Mesendoderm (in vitro differentiated cells): ENCODE measurements at regions not wholly inside any gene's neighbourhood (a gene's known extent, or its start where the extent isn't known, plus 50 kb on each side); places are given as distances from the start of the nearest gene placed in this dataset.

Experiments used
- DNase-seq: peaks from one replicate; pipeline ENCODE4 v3.0.0; 2013
- H2AK5ac ChIP-seq: 2 replicates; pipeline ENCODE4 v1.6.1; 2013; ENCODE audit warnings: low read length, inconsistent platforms
- H2BK120ac ChIP-seq: 2 replicates; pipeline ENCODE4 v1.6.1; 2013; ENCODE audit warnings: low read depth, mild to moderate bottlenecking, low read length, moderate library complexity, mixed read lengths
- H2BK15ac ChIP-seq: replicated peaks from 2 replicates; pipeline ENCODE4 v1.6.1; 2013; ENCODE audit warnings: low read depth, mild to moderate bottlenecking, moderate library complexity
- H2BK5ac ChIP-seq: 2 replicates; pipeline ENCODE4 v1.6.1; 2013; ENCODE audit warnings: low read length, inconsistent platforms
- H3K18ac ChIP-seq: 2 replicates; pipeline ENCODE4 v1.6.1; 2013; ENCODE audit warnings: mild to moderate bottlenecking, low read length, mixed read lengths
- H3K23ac ChIP-seq: one replicate; pipeline ENCODE4 v1.6.1; 2013; ENCODE audit warnings: low read length
- H3K27ac ChIP-seq: 2 replicates; pipeline ENCODE4 v1.5.1; 2013; ENCODE audit warnings: low read depth, mild to moderate bottlenecking, inconsistent platforms, low read length, moderate library complexity
- H3K27me3 ChIP-seq: 2 replicates; pipeline ENCODE4 v1.6.1; 2013; ENCODE audit warnings: low read length, control low read depth, mild to moderate bottlenecking, inconsistent platforms; ENCODE audit not compliant: insufficient read depth, poor library complexity
- H3K36me3 ChIP-seq: 2 replicates; pipeline ENCODE4 v1.6.1; 2013; ENCODE audit warnings: low read length, inconsistent platforms; ENCODE audit not compliant: control insufficient read depth, insufficient read depth
- H3K4ac ChIP-seq: one replicate; pipeline ENCODE4 v1.6.1; 2013; ENCODE audit warnings: low read depth, mild to moderate bottlenecking, low read length, moderate library complexity
- H3K4me1 ChIP-seq: 2 replicates; pipeline ENCODE4 v1.6.1; 2013; ENCODE audit warnings: low read depth, low read length, inconsistent platforms; ENCODE audit not compliant: control insufficient read depth
- H3K4me2 ChIP-seq: 2 replicates; pipeline ENCODE4 v1.6.1; 2013; ENCODE audit warnings: low read length
- H3K4me3 ChIP-seq: 2 replicates; pipeline ENCODE4 v1.5.1; 2013; ENCODE audit warnings: mild to moderate bottlenecking, low read length
- H3K56ac ChIP-seq: one replicate; pipeline ENCODE4 v1.6.1; 2013; ENCODE audit warnings: low read length
- H3K79me1 ChIP-seq: 2 replicates; pipeline ENCODE4 v1.6.1; 2013; ENCODE audit warnings: low read length, inconsistent platforms
- H3K79me2 ChIP-seq: 2 replicates; pipeline ENCODE4 v1.6.1; 2013; ENCODE audit warnings: mild to moderate bottlenecking, low read length; ENCODE audit not compliant: control insufficient read depth, insufficient read depth
- H3K9ac ChIP-seq: 2 replicates; pipeline ENCODE4 v1.6.1; 2013; ENCODE audit warnings: low read length, inconsistent platforms
- H4K5ac ChIP-seq: one replicate; pipeline ENCODE4 v1.6.1; 2013; ENCODE audit warnings: low read length
- H4K8ac ChIP-seq: one replicate; pipeline ENCODE4 v1.6.1; 2013; ENCODE audit warnings: low read depth, mild to moderate bottlenecking, control low read depth, low read length, moderate library complexity
- WGBS: extraction: QIAGEN DNeasy Blood & Tissue Kit; methylation state at CpG from one replicate; pipeline ENCODE4 v1.1.7; 2013; ENCODE audit warnings: low lambda C conversion rate, missing lambda C conversion rate; ENCODE audit not compliant: insufficient coverage; ENCODE audit errors: extremely low coverage; 5-methylcytosine and 5-hydroxymethylcytosine counted together

DNA sequence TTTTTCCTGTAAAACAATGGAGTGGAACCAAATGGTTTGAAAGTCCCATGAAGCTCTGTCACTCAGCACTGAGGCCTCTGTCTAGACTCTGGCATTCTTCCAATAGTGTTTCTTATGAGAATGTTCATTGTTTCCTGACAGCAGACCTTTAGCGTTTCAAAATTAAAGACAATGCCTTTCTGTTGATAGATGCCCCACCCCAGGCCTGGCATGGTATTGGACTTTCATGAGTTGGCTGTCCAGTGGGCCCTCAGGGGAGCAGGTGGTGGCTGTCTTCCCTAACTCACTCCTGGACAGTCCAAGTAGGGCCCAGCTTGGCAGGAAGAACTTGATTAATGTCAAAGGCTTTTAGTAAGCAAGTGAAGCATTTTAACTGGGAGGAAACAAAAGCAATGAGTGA lies 186.5 kb upstream of the CCL2 start:
- no peak overlapping the region for H3K18ac ChIP-seq
- no CpG with 5 or more reads among the region's 1 CpG for WGBS

GRCh38 chr17:34070712-34071111 lies 184.4 kb upstream of the CCL2 start:
- Histone ChIP-seq H2AK5ac (no peak overlapping the region), H3K4me2 (no peak overlapping the region), H3K79me2 (no peaks in the 10 kb centered on the region), H3K18ac (no peak overlapping the region), H3K56ac (no peak overlapping the region), H3K4me1 (no peaks in the 10 kb centered on the region), H3K23ac (no peak overlapping the region), H2BK15ac (no peak overlapping the region), H4K8ac (no peak overlapping the region), H2BK120ac (no peak overlapping the region), H3K36me3 (no peaks in the 10 kb centered on the region), H3K9ac (no peak overlapping the region), H3K4me3 (no peak overlapping the region), H2BK5ac (no peak overlapping the region), H4K5ac (no peak overlapping the region), H3K79me1 (no peaks in the 10 kb centered on the region), H3K27me3 (no peaks in the 10 kb centered on the region), H3K27ac (no peak overlapping the region), H3K4ac (no peak overlapping the region)
- WGBS: no CpG with 5 or more reads among the region's 4 CpGs
- no peak for DNase-seq

More for the DNA sequence above, 186.5 kb upstream of the CCL2 start:
- Histone ChIP-seq H3K56ac (no peak overlapping the region), H3K23ac (no peak overlapping the region), H3K36me3 (no peaks in the 10 kb centered on the region), H4K5ac (no peak overlapping the region), H3K79me1 (no peaks in the 10 kb centered on the region), H3K27ac (no peak overlapping the region), H3K9ac (no peak overlapping the region), H4K8ac (no peak overlapping the region), H2AK5ac (no peak overlapping the region), H2BK5ac (no peak overlapping the region), H3K4me1 (no peaks in the 10 kb centered on the region), H3K27me3 (no peaks in the 10 kb centered on the region), H3K4ac (no peak overlapping the region), H3K4me3 (no peak overlapping the region), H2BK15ac (no peak overlapping the region), H2BK120ac (no peak overlapping the region), H3K4me2 (no peak overlapping the region), H3K79me2 (no peaks in the 10 kb centered on the region)
- no peak for DNase-seq

DNA sequence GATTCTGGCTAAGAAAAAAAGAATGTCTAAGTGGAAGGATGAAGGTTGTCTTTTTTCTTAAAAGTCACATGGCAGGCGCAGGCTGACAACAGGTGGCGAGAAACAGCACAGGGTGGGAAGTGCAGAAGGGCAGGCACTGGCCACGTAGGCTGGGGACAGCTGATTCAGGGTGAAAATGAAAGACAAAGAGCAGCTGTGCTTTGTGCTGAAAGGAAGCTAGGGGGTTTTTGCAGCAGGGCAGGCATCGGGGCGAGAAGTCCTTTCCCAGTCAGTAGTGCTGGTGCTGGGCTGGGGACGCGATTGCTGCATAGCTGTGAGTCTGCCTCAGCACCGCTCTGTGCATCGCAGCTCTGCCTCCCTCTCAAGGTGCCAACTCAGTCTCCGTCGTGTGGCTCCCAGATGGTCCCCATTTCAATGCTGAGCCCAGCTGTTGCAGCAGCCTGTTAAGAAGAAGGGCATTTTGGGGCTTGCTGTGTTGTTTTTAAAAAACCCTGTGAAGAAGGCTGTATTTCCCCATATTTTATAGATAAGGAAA lies 183.1 kb upstream of the CCL2 start:
- Histone ChIP-seq H2BK5ac (no peak overlapping the region), H4K5ac (no peak overlapping the region), H3K4me1 (no peaks in the 10 kb centered on the region), H3K4me2 (no peak overlapping the region), H3K79me1 (no peaks in the 10 kb centered on the region), H2BK15ac (no peak overlapping the region), H2BK120ac (no peak overlapping the region), H3K4ac (no peak overlapping the region), H3K9ac (no peak overlapping the region), H3K36me3 (no peaks in the 10 kb centered on the region), H2AK5ac (no peak overlapping the region), H3K18ac (no peak overlapping the region), H3K27me3 (no peaks in the 10 kb centered on the region), H3K79me2 (no peaks in the 10 kb centered on the region), H3K23ac (no peak overlapping the region), H4K8ac (no peak overlapping the region), H3K56ac (no peak overlapping the region), H3K27ac (no peak overlapping the region), H3K4me3 (no peak overlapping the region)
- DNase-seq: no peak
- no CpG with 5 or more reads among the region's 11 CpGs for WGBS

DNA sequence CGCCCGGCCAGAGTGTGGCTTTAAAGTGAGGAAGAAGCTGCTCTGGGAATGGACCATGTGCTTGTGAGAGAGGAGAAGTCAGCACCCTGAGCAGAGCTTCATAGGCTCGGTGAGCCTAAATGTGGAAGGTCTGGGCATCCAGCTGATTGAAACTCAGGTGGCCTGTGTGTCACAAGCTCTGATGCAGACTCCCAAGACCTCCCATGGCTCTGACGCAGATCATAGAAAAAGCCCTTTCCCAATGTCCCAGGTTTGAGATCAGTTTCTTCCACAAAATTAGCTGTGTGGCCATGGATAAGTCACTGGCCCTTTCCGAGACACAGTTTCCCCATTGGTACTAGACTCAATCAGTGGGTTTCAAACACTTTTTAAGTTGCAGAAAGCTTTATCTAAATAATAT lies 180.0 kb upstream of the CCL2 start:
- H2BK15ac ChIP-seq: no peak overlapping the region
- H3K4me3 ChIP-seq: no peak overlapping the region
- no peak overlapping the region for H3K56ac ChIP-seq
- no peak overlapping the region for H3K27ac ChIP-seq
- no peak overlapping the region for H3K18ac ChIP-seq
- no peaks in the 10 kb centered on the region for H3K79me2 ChIP-seq
- no CpG with 5 or more reads among the region's 5 CpGs for WGBS
- no peaks in the 10 kb centered on the region for H3K27me3 ChIP-seq
- no peaks in the 10 kb centered on the region for H3K36me3 ChIP-seq
- H3K79me1 ChIP-seq: no peaks in the 10 kb centered on the region
- DNase-seq: no peak
- H3K4me2 ChIP-seq: no peak overlapping the region
- no peak overlapping the region for H2BK5ac ChIP-seq
- no peak overlapping the region for H3K9ac ChIP-seq
- no peak overlapping the region for H4K5ac ChIP-seq
- no peak overlapping the region for H2BK120ac ChIP-seq
- H4K8ac ChIP-seq: no peak overlapping the region
- H2AK5ac ChIP-seq: no peak overlapping the region
- no peaks in the 10 kb centered on the region for H3K4me1 ChIP-seq
- H3K23ac ChIP-seq: no peak overlapping the region
- no peak overlapping the region for H3K4ac ChIP-seq

DNA sequence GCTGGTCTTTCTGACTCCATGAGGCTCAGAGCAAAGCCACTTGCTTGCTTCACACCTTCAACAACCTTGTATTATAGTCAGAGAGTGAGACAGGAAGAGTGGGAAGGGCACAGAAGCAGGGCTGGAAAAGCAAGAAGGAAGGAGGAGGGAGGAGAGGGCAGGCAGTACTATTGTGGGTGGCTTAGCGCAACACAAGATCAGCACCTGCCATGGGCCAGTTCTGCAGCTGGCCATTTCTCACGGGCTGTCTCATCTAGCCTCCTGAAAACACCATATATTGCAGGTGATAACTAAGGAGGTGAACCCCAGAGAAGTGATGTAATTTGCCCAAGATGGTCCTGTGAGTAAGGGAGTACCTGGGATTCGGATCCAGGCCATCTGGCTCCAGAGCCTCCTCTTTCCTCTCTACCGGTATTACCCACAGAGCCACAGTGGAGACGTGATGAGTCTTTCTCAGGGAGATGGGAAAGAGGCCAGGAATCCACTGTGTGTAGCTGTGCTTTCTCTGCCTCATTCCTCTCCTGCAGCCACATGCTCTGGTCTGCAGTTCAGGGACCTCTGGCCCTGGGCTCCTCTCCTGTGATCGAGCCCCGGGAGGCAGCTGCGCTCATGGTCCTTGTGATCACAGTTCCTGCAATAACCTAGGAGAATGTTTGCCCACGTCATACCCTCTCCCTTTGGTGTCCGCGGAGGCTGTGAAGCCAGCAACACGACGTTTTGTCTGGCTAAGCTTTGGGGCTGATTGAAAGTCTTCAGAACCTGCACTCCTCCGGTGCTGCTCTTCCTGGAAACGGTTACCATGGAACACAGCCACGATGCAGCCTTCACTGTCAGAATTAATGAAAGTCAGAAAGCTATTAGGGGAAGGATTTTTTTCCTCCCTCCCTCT lies 178.1 kb upstream of the CCL2 start:
- Histone ChIP-seq H3K4me1 (no peaks in the 10 kb centered on the region), H3K18ac (no peak overlapping the region), H2BK120ac (no peak overlapping the region), H3K27me3 (no peaks in the 10 kb centered on the region), H2AK5ac (no peak overlapping the region), H4K8ac (no peak overlapping the region), H3K4me3 (no peak overlapping the region), H3K27ac (no peak overlapping the region), H3K23ac (no peak overlapping the region), H2BK5ac (no peak overlapping the region), H3K79me2 (no peaks in the 10 kb centered on the region), H3K9ac (no peak overlapping the region), H4K5ac (no peak overlapping the region), H3K4ac (no peak overlapping the region), H3K36me3 (no peaks in the 10 kb centered on the region), H2BK15ac (no peak overlapping the region), H3K4me2 (no peak overlapping the region), H3K79me1 (no peaks in the 10 kb centered on the region), H3K56ac (no peak overlapping the region)
- WGBS: no CpG with 5 or more reads among the region's 16 CpGs
- DNase-seq: no peak
